Activated naive CD8-positive, alpha-beta T cell treated with anti-CD3 and anti-CD28 coated beads, Interleukin-2, amount 10 ng/mL, durations not matched to agents 7 days and 5 days (primary cell): ENCODE measurements at regions not wholly inside any gene's neighbourhood (a gene's known extent, or its start where the extent isn't known, plus 50 kb on each side); places are given as distances from the start of the nearest gene placed in this dataset.

Source experiments
- ATAC-seq: fragments of 150-1000 bp; cut with Tn5 transposase; one replicate; pipeline ENCODE4 v1.10.0; 2021; ENCODE audit warnings: low read depth, moderate library complexity
- POLR2A ChIA-PET: fragments of 350-600 bp; sonication (Branson Sonifier 250); formaldehyde crosslinking; loops from one replicate; lab custom pipeline; 2021; ENCODE audit warnings: antibody characterized with exemption; lab: Charles Lee
- DNase-seq: peaks from one replicate; pipeline ENCODE4 v3.0.0; 2021
- H3K27ac Mint-ChIP-seq: one replicate; pipeline ENCODE4 v1.8.0; 2022; ENCODE audit warnings: mild to moderate bottlenecking, mixed read lengths
- H3K27me3 Mint-ChIP-seq: one replicate; pipeline ENCODE4 v1.8.0; 2022; ENCODE audit warnings: mild to moderate bottlenecking, moderate library complexity, mixed read lengths
- H3K36me3 Mint-ChIP-seq: one replicate; pipeline ENCODE4 v1.8.0; 2021; ENCODE audit warnings: mild to moderate bottlenecking, mixed read lengths
- H3K4me1 Mint-ChIP-seq: one replicate; pipeline ENCODE4 v1.8.0; 2021; ENCODE audit warnings: mixed read lengths
- H3K4me3 Mint-ChIP-seq: one replicate; pipeline ENCODE4 v1.8.0; 2022; ENCODE audit warnings: mild to moderate bottlenecking, moderate library complexity, mixed read lengths
- H3K9me3 Mint-ChIP-seq: one replicate; pipeline ENCODE4 v1.8.0; 2021; ENCODE audit warnings: mixed read lengths

GRCh38 chr10:105535478-105535877, 894.4 kb downstream of the SORCS3 start:
- Mint-ChIP-seq H3K4me3 (no peak overlapping the region), H3K4me1 (no peaks in the 10 kb centered on the region), H3K36me3 (no peaks in the 10 kb centered on the region), H3K9me3 (no peaks in the 10 kb centered on the region), H3K27me3 (no peaks in the 10 kb centered on the region), H3K27ac (no peak overlapping the region)
- POLR2A ChIA-PET = no interaction called here
- ATAC-seq = no peak
- no peak for DNase-seq

- H3K27me3 Mint-ChIP-seq = no peaks in the 10 kb centered on the region
- H3K9me3 Mint-ChIP-seq = no peaks in the 10 kb centered on the region
- DNase-seq (no peak), ATAC-seq (no peak)
- POLR2A ChIA-PET = no interaction called here
- H3K36me3 Mint-ChIP-seq = no peaks in the 10 kb centered on the region
- no peak overlapping the region for H3K27ac Mint-ChIP-seq
- no peak overlapping the region for H3K4me3 Mint-ChIP-seq
- H3K4me1 Mint-ChIP-seq = no peaks in the 10 kb centered on the region
Measured at GRCh38 chr10:105534086-105534485, 893.0 kb downstream of the SORCS3 start.

- H3K36me3 Mint-ChIP-seq = no peaks in the 10 kb centered on the region
- H3K4me1 Mint-ChIP-seq = no peaks in the 10 kb centered on the region
- no peaks in the 10 kb centered on the region for H3K9me3 Mint-ChIP-seq
- no peak overlapping the region for H3K27ac Mint-ChIP-seq
- H3K4me3 Mint-ChIP-seq = no peak overlapping the region
- no peaks in the 10 kb centered on the region for H3K27me3 Mint-ChIP-seq
- no peak for DNase-seq
- POLR2A ChIA-PET = no interaction called here
- ATAC-seq = no peak
Measured at GRCh38 chr10:105516511-105516910, 875.4 kb downstream of the SORCS3 start.

- H3K4me1 Mint-ChIP-seq = no peaks in the 10 kb centered on the region
- no peaks in the 10 kb centered on the region for H3K36me3 Mint-ChIP-seq
- no peak overlapping the region for H3K4me3 Mint-ChIP-seq
- POLR2A ChIA-PET = no interaction called here
- H3K27me3 Mint-ChIP-seq = no peaks in the 10 kb centered on the region
- DNase-seq (no peak), ATAC-seq (no peak)
- H3K9me3 Mint-ChIP-seq = no peaks in the 10 kb centered on the region
- no peak overlapping the region for H3K27ac Mint-ChIP-seq
Measured at GRCh38 chr10:105514106-105514505, 873.0 kb downstream of the SORCS3 start.

- no peak overlapping the region for H3K27ac Mint-ChIP-seq
- no peaks in the 10 kb centered on the region for H3K36me3 Mint-ChIP-seq
- no peak overlapping the region for H3K4me3 Mint-ChIP-seq
- POLR2A ChIA-PET = no interaction called here
- no peaks in the 10 kb centered on the region for H3K9me3 Mint-ChIP-seq
- H3K4me1 Mint-ChIP-seq = no peaks in the 10 kb centered on the region
- H3K27me3 Mint-ChIP-seq = no peaks in the 10 kb centered on the region
- no peak for ATAC-seq
- DNase-seq = no peak
Measured at GRCh38 chr10:105509517-105509916, 868.4 kb downstream of the SORCS3 start.

- H3K4me3 Mint-ChIP-seq = no peak overlapping the region
- H3K27me3 Mint-ChIP-seq = no peaks in the 10 kb centered on the region
- no peaks in the 10 kb centered on the region for H3K36me3 Mint-ChIP-seq
- ATAC-seq (no peak), DNase-seq (no peak)
- H3K9me3 Mint-ChIP-seq = no peaks in the 10 kb centered on the region
- no peak overlapping the region for H3K27ac Mint-ChIP-seq
- POLR2A ChIA-PET = no interaction called here
- no peaks in the 10 kb centered on the region for H3K4me1 Mint-ChIP-seq
Measured at GRCh38 chr10:105506262-105506661, 865.2 kb downstream of the SORCS3 start.

- Mint-ChIP-seq H3K27me3 (no peaks in the 10 kb centered on the region), H3K36me3 (no peaks in the 10 kb centered on the region), H3K4me3 (no peak overlapping the region), H3K9me3 (peaks cover 3% of the 10 kb centered on the region), H3K27ac (no peak overlapping the region), H3K4me1 (no peaks in the 10 kb centered on the region)
- DNase-seq = no peak
- POLR2A ChIA-PET = no interaction called here
- no peak for ATAC-seq
Measured at GRCh38 chr10:105503714-105504113, 862.6 kb downstream of the SORCS3 start.

GRCh38 chr10:105502058-105502457, 861.0 kb downstream of the SORCS3 start:
- DNase-seq (no peak), ATAC-seq (no peak)
- Mint-ChIP-seq H3K9me3 (peaks cover 3% of the 10 kb centered on the region), H3K27ac (no peak overlapping the region), H3K4me3 (no peak overlapping the region), H3K36me3 (no peaks in the 10 kb centered on the region), H3K27me3 (no peaks in the 10 kb centered on the region), H3K4me1 (no peaks in the 10 kb centered on the region)
- POLR2A ChIA-PET = no interaction called here

GRCh38 chr10:105494944-105495343, 853.9 kb downstream of the SORCS3 start:
- no peak for ATAC-seq
- Mint-ChIP-seq H3K4me1 (no peaks in the 10 kb centered on the region), H3K36me3 (no peaks in the 10 kb centered on the region), H3K27me3 (no peaks in the 10 kb centered on the region), H3K27ac (no peak overlapping the region), H3K9me3 (peaks cover 5% of the 10 kb centered on the region), H3K4me3 (no peak overlapping the region)
- POLR2A ChIA-PET = no interaction called here
- DNase-seq = no peak

- H3K27me3 Mint-ChIP-seq = no peaks in the 10 kb centered on the region
- ATAC-seq (no peak), DNase-seq (no peak)
- H3K4me1 Mint-ChIP-seq = no peaks in the 10 kb centered on the region
- POLR2A ChIA-PET = no interaction called here
- no peak overlapping the region for H3K4me3 Mint-ChIP-seq
- no peaks in the 10 kb centered on the region for H3K36me3 Mint-ChIP-seq
- H3K27ac Mint-ChIP-seq = no peak overlapping the region
- peaks cover 3% of the 10 kb centered on the region for H3K9me3 Mint-ChIP-seq
Measured at GRCh38 chr10:105494303-105494702, 853.2 kb downstream of the SORCS3 start.

- POLR2A ChIA-PET = no interaction called here
- Mint-ChIP-seq H3K27ac (no peak overlapping the region), H3K4me3 (no peak overlapping the region), H3K4me1 (no peaks in the 10 kb centered on the region), H3K36me3 (no peaks in the 10 kb centered on the region), H3K27me3 (no peaks in the 10 kb centered on the region), H3K9me3 (peaks cover 4% of the 10 kb centered on the region)
- ATAC-seq = no peak
- no peak for DNase-seq
Measured at GRCh38 chr10:105473170-105473569, 832.1 kb downstream of the SORCS3 start.

- DNase-seq = no peak
- H3K27me3 Mint-ChIP-seq = no peaks in the 10 kb centered on the region
- H3K9me3 Mint-ChIP-seq = no peaks in the 10 kb centered on the region
- H3K36me3 Mint-ChIP-seq = no peaks in the 10 kb centered on the region
- ATAC-seq = no peak
- no peak overlapping the region for H3K4me3 Mint-ChIP-seq
- POLR2A ChIA-PET = no interaction called here
- no peaks in the 10 kb centered on the region for H3K4me1 Mint-ChIP-seq
- H3K27ac Mint-ChIP-seq = no peak overlapping the region
Measured at GRCh38 chr10:105468759-105469158, 827.7 kb downstream of the SORCS3 start.

GRCh38 chr10:105466521-105466920, 825.4 kb downstream of the SORCS3 start:
- H3K27ac Mint-ChIP-seq = no peak overlapping the region
- POLR2A ChIA-PET = no interaction called here
- no peaks in the 10 kb centered on the region for H3K27me3 Mint-ChIP-seq
- DNase-seq (no peak), ATAC-seq (no peak)
- peaks cover 2% of the 10 kb centered on the region for H3K9me3 Mint-ChIP-seq
- no peaks in the 10 kb centered on the region for H3K4me1 Mint-ChIP-seq
- no peak overlapping the region for H3K4me3 Mint-ChIP-seq
- H3K36me3 Mint-ChIP-seq = no peaks in the 10 kb centered on the region

GRCh38 chr10:105434970-105435369, 793.9 kb downstream of the SORCS3 start:
- no peaks in the 10 kb centered on the region for H3K4me1 Mint-ChIP-seq
- H3K9me3 Mint-ChIP-seq = no peaks in the 10 kb centered on the region
- ATAC-seq = no peak
- DNase-seq = no peak
- POLR2A ChIA-PET = no interaction called here
- H3K27me3 Mint-ChIP-seq = no peaks in the 10 kb centered on the region
- no peak overlapping the region for H3K4me3 Mint-ChIP-seq
- H3K27ac Mint-ChIP-seq = no peak overlapping the region
- no peaks in the 10 kb centered on the region for H3K36me3 Mint-ChIP-seq

- Mint-ChIP-seq H3K9me3 (no peaks in the 10 kb centered on the region), H3K27me3 (no peaks in the 10 kb centered on the region), H3K27ac (no peak overlapping the region), H3K4me1 (no peaks in the 10 kb centered on the region), H3K4me3 (no peak overlapping the region), H3K36me3 (no peaks in the 10 kb centered on the region)
- ATAC-seq (no peak), DNase-seq (no peak)
- POLR2A ChIA-PET = no interaction called here
Measured at GRCh38 chr10:105413997-105414396, 772.9 kb downstream of the SORCS3 start.
